ENCODE measurements at regions not wholly inside any gene's neighbourhood (a gene's known extent, or its start where the extent isn't known, plus 50 kb on each side); places are given as distances from the start of the nearest gene placed in this dataset.

GRCh38 chr10:37582237-37582636, 275.2 kb downstream of the ZNF248 start:
- Mint-ChIP-seq H3K27me3 (ENCODE audit: insufficient read depth, unreplicated experiment) (no peaks in the 10 kb centered on the region), H3K4me1 (ENCODE audit: low read depth, unreplicated experiment) (no peaks in the 10 kb centered on the region), H3K36me3 (ENCODE audit: insufficient read depth, unreplicated experiment) (no peaks in the 10 kb centered on the region), H3K4me3 (ENCODE audit: unreplicated experiment) (no peak overlapping the region), H3K27ac (ENCODE audit: unreplicated experiment) (no peak overlapping the region), H3K9me3 (ENCODE audit: unreplicated experiment) (no peaks in the 10 kb centered on the region)
- no peak for DNase-seq
- no TSS peak for BruUV-seq (replicated peaks)
- no peaks in the 10 kb centered on the region for H3K36me3 ChIP-seq (ENCODE audit: control insufficient read depth, insufficient read depth, low read length)
- no peaks in the 10 kb centered on the region for H3K27me3 ChIP-seq (replicated peaks; ENCODE audit: control insufficient read depth, insufficient read depth, low read length)
- TF ChIP-seq, protein P1, sequence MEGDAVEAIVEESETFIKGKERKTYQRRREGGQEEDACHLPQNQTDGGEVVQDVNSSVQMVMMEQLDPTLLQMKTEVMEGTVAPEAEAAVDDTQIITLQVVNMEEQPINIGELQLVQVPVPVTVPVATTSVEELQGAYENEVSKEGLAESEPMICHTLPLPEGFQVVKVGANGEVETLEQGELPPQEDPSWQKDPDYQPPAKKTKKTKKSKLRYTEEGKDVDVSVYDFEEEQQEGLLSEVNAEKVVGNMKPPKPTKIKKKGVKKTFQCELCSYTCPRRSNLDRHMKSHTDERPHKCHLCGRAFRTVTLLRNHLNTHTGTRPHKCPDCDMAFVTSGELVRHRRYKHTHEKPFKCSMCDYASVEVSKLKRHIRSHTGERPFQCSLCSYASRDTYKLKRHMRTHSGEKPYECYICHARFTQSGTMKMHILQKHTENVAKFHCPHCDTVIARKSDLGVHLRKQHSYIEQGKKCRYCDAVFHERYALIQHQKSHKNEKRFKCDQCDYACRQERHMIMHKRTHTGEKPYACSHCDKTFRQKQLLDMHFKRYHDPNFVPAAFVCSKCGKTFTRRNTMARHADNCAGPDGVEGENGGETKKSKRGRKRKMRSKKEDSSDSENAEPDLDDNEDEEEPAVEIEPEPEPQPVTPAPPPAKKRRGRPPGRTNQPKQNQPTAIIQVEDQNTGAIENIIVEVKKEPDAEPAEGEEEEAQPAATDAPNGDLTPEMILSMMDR (IDR thresholded peaks at IDR 0.05; ENCODE audit: insufficient read depth in 1 of 2, low read depth in 1 of 2, low read length in 1 of 2, severe bottlenecking in 1 of 2, unreplicated experiment in 1 of 2), result no peak
- intact Hi-C loops (cut with micrococcal nuclease; ENCODE audit: unreplicated experiment), result loop anchor here (5.0 kb wide), 1 partner anchor 50 kb away; no protein-coding TSS in a partner anchor
- ChIA-PET CTCF (no interaction called here), POLR2A (no interaction called here)
- H3K4me1 ChIP-seq, result no peaks in the 10 kb centered on the region
- H3K9me3 ChIP-seq, result 0 out of 2 replicates have a peak, but pooled peaks cover 7% of the 10 kb centered on the region
- no peak overlapping the region for H3K4me3 ChIP-seq (ENCODE audit: low read depth, low read length)

DNA sequence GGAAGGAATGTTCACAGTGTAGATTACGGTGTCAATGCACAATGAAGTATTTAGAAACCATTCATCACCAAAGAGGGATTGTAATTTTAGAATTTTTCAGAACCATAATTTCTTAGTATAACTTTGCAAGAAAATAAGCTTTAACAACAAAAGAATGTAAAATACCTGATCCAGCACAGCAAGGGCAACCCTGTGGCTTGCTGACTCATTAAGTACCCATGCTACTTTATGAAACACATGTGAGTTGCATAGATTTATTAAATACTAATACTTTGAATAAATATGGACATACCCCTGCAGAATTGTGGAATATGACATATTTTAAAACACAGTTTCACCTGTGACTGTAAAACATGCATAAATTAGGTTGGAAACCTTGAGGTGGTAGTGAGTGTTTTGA, 281.3 kb downstream of the ZNF248 start:
- intact Hi-C loops (cut with micrococcal nuclease; ENCODE audit: unreplicated experiment), result no loop called here
- H3K4me1 Mint-ChIP-seq (ENCODE audit: low read depth, unreplicated experiment), result no peaks in the 10 kb centered on the region
- no peak overlapping the region for H3K4me3 ChIP-seq (ENCODE audit: low read depth, low read length)

DNA sequence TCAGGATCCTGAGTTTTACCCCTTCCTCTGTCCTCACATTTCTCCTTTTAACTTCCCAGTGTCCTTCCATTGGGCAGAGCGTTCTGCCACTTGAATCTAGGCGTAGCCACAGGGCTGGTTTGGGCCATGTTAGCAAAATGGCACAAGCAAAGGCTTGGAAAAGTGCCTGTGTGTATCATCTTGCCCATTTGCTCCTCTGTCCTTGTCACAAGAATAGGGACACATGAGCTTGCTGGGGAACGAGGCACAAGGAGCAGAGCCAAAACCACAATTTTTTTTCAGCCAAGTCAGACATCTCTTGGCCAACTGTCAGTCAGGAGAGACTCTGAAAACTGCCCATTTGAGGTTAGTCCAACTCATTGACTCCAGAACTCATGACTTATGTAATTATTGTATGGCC, 285.2 kb downstream of the ZNF248 start:
- BruUV-seq (replicated peaks), result no TSS peak
- TF ChIP-seq, protein P1 (IDR thresholded peaks at IDR 0.05; ENCODE audit: insufficient read depth in 1 of 2, low read depth in 1 of 2, low read length in 1 of 2, severe bottlenecking in 1 of 2, unreplicated experiment in 1 of 2), result no peak
- Histone ChIP-seq H3K4me3 (ENCODE audit: low read depth, low read length) (no peak overlapping the region), H3K27me3 (replicated peaks; ENCODE audit: control insufficient read depth, insufficient read depth, low read length) (no peaks in the 10 kb centered on the region), H3K36me3 (ENCODE audit: control insufficient read depth, insufficient read depth, low read length) (no peaks in the 10 kb centered on the region), H3K9me3 (no peaks in the 10 kb centered on the region), H3K4me1 (no peaks in the 10 kb centered on the region)
- Mint-ChIP-seq H3K27ac (ENCODE audit: unreplicated experiment) (no peak overlapping the region), H3K27me3 (ENCODE audit: insufficient read depth, unreplicated experiment) (peaks cover 3% of the 10 kb centered on the region), H3K4me1 (ENCODE audit: low read depth, unreplicated experiment) (no peaks in the 10 kb centered on the region), H3K36me3 (ENCODE audit: insufficient read depth, unreplicated experiment) (no peaks in the 10 kb centered on the region), H3K9me3 (ENCODE audit: unreplicated experiment) (no peaks in the 10 kb centered on the region), H3K4me3 (ENCODE audit: unreplicated experiment) (no peak overlapping the region)
- intact Hi-C loops (cut with micrococcal nuclease; ENCODE audit: unreplicated experiment), result no loop called here
- no peak for DNase-seq
- ChIA-PET POLR2A (no interaction called here), CTCF (no interaction called here)

More for the DNA sequence above, 281.3 kb downstream of the ZNF248 start:
- Histone ChIP-seq H3K27me3 (replicated peaks; ENCODE audit: control insufficient read depth, insufficient read depth, low read length) (no peaks in the 10 kb centered on the region), H3K4me1 (no peaks in the 10 kb centered on the region), H3K9me3 (0 out of 2 replicates have a peak, but pooled peaks cover 4% of the 10 kb centered on the region), H3K36me3 (ENCODE audit: control insufficient read depth, insufficient read depth, low read length) (no peaks in the 10 kb centered on the region)
- BruUV-seq (replicated peaks), result no TSS peak
- TF ChIP-seq, protein P1 (IDR thresholded peaks at IDR 0.05; ENCODE audit: insufficient read depth in 1 of 2, low read depth in 1 of 2, low read length in 1 of 2, severe bottlenecking in 1 of 2, unreplicated experiment in 1 of 2), result no peak
- CTCF ChIA-PET, result no interaction called here
- POLR2A ChIA-PET, result no interaction called here
- Mint-ChIP-seq H3K27ac (ENCODE audit: unreplicated experiment) (no peak overlapping the region), H3K9me3 (ENCODE audit: unreplicated experiment) (no peaks in the 10 kb centered on the region), H3K27me3 (ENCODE audit: insufficient read depth, unreplicated experiment) (no peaks in the 10 kb centered on the region), H3K36me3 (ENCODE audit: insufficient read depth, unreplicated experiment) (no peaks in the 10 kb centered on the region), H3K4me3 (ENCODE audit: unreplicated experiment) (no peak overlapping the region)
- no peak for DNase-seq

Data from Caco-2 (cell line).